ENCODE measurements at regions not wholly inside any gene's neighbourhood (a gene's known extent, or its start where the extent isn't known, plus 50 kb on each side); places are given as distances from the start of the nearest gene placed in this dataset.
A peak's percentile ranks its signal among the peaks of the same experiment; 100 is the strongest.

DNA sequence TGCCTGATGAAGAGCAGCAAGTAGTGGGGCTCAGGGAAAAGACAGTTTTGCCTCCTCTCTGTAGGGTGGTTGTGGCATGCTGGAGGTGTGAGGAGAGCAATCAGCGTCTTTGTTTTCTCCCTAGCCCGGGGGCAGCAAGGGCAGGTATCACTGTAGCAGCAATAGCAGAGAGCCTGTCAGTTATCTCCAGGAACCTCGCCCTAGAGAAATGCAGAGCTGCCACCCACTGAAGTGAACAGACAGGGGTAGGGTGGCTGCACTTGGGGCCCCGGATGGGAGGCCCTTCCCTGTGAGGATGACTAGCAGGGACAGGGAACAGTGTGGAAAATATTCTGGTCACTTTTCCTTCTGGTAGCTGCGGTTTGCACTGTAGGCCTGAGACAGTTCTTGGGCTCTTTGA is 886.5 kb downstream of the CDH8 start:
- ChIA-PET POLR2A (no interaction called here), CTCF (interaction anchor here (0.6 to 0.7 kb wide), 2 partner anchors 866 to 891 kb away, joined by 3 read pairs; no protein-coding TSS in a partner anchor)
- no peak for DNase-seq (ENCODE audit: unreplicated experiment)
- H3K4me3 Mint-ChIP-seq (ENCODE audit: unreplicated experiment) = no peak overlapping the region
- no TSS peak for BruUV-seq (replicated peaks)
- intact Hi-C loops (cut with micrococcal nuclease) = loop anchor here (5.0 kb wide), 1 partner anchor 978 kb away; no protein-coding TSS in a partner anchor
- no peak overlapping the region for H3K27ac Mint-ChIP-seq (ENCODE audit: low read depth, unreplicated experiment)
- H3K36me3 Mint-ChIP-seq (ENCODE audit: insufficient read depth, unreplicated experiment) = no peaks in the 10 kb centered on the region
- H3K9me3 Mint-ChIP-seq (ENCODE audit: unreplicated experiment) = no peaks in the 10 kb centered on the region
- H3K27me3 Mint-ChIP-seq (ENCODE audit: insufficient read depth, unreplicated experiment) = no peaks in the 10 kb centered on the region
- TF ChIP-seq, protein P1, sequence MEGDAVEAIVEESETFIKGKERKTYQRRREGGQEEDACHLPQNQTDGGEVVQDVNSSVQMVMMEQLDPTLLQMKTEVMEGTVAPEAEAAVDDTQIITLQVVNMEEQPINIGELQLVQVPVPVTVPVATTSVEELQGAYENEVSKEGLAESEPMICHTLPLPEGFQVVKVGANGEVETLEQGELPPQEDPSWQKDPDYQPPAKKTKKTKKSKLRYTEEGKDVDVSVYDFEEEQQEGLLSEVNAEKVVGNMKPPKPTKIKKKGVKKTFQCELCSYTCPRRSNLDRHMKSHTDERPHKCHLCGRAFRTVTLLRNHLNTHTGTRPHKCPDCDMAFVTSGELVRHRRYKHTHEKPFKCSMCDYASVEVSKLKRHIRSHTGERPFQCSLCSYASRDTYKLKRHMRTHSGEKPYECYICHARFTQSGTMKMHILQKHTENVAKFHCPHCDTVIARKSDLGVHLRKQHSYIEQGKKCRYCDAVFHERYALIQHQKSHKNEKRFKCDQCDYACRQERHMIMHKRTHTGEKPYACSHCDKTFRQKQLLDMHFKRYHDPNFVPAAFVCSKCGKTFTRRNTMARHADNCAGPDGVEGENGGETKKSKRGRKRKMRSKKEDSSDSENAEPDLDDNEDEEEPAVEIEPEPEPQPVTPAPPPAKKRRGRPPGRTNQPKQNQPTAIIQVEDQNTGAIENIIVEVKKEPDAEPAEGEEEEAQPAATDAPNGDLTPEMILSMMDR (IDR thresholded peaks at IDR 0.05; ENCODE audit: unreplicated experiment) = no peak
- H3K4me1 Mint-ChIP-seq (ENCODE audit: insufficient read depth, unreplicated experiment) = no peaks in the 10 kb centered on the region

DNA sequence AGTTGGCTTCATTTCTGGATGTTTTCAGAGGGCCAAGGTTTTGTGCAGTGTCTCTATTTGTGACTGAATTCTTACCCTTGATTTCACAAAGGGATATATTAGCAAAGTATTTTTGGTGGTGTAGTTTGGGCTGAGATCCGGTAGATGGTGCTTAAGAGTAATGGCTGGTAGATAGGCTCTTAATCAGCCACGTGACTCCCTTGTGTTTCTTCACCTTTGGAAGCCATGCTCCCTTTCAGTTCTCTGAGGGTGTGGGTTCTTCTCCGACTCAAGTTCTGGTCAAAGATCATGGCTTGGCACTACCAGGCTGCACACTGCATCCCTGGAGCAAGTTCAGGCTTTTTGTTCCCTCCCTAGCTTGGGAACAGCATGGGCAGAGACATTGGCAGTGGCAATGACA is 887.3 kb downstream of the CDH8 start:
- TF ChIP-seq, protein P1 (IDR thresholded peaks at IDR 0.05; ENCODE audit: unreplicated experiment) = peak; percentile 23
- H3K27ac Mint-ChIP-seq (ENCODE audit: low read depth, unreplicated experiment) = no peak overlapping the region
- BruUV-seq (replicated peaks) = no TSS peak
- H3K4me1 Mint-ChIP-seq (ENCODE audit: insufficient read depth, unreplicated experiment) = no peaks in the 10 kb centered on the region
- H3K27me3 Mint-ChIP-seq (ENCODE audit: insufficient read depth, unreplicated experiment) = no peaks in the 10 kb centered on the region
- DNase-seq (ENCODE audit: unreplicated experiment) = peak; percentile 1
- intact Hi-C loops (cut with micrococcal nuclease) = loop anchor here (5.0 kb wide), 1 partner anchor 978 kb away; no protein-coding TSS in a partner anchor
- H3K4me3 Mint-ChIP-seq (ENCODE audit: unreplicated experiment) = no peak overlapping the region
- no peaks in the 10 kb centered on the region for H3K9me3 Mint-ChIP-seq (ENCODE audit: unreplicated experiment)
- ChIA-PET CTCF (interaction anchor here (0.7 kb wide), 1 partner anchor 892 kb away, joined by 3 read pairs; no protein-coding TSS in a partner anchor), POLR2A (no interaction called here)
- no peaks in the 10 kb centered on the region for H3K36me3 Mint-ChIP-seq (ENCODE audit: insufficient read depth, unreplicated experiment)

DNA sequence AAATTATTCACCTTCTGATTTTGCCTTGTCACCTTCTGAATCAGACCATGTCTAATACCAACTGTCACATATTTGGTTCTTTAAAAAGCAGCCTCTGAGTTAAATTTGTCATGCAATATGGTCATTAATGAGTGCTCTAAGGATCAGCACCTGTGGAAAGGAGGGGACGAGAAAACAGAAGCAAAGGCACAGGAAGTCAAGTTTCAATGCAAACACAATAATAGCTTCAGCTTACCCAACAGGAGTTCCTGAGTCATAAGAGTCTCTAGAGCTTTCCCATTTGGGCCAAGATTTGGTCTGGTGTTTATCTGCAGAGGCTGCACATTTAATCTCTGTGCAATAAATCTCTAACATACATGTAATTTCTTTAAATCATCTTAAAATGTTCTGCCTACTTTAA is 889.8 kb downstream of the CDH8 start:
- Mint-ChIP-seq H3K4me3 (ENCODE audit: unreplicated experiment) (no peak overlapping the region), H3K9me3 (ENCODE audit: unreplicated experiment) (peaks cover 7% of the 10 kb centered on the region)
- BruUV-seq (replicated peaks) = no TSS peak

DNA sequence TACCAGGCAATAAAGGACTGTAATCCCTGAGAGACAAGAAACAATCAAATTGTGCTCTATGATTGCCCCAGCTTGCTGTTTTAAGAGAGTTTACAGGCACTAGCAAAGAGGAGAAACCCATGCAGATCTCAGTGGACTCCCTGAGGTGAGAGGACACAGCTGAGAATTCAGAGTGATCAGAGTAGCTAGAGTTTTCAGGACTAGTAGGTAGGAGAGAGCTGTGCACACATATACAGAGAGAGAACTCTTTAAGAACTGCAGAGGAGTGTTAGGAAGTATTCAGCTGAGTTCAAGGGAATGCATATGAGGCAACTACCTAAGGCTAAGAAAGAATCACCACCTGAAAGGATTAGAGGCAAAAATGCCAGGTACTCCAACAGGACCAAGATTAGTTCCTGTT is 904.8 kb downstream of the CDH8 start:
- TF ChIP-seq, protein P1 (IDR thresholded peaks at IDR 0.05; ENCODE audit: unreplicated experiment) = no peak
- no peak overlapping the region for H3K27ac Mint-ChIP-seq (ENCODE audit: low read depth, unreplicated experiment)
- POLR2A ChIA-PET = no interaction called here
- peaks cover 7% of the 10 kb centered on the region for H3K9me3 Mint-ChIP-seq (ENCODE audit: unreplicated experiment)
- BruUV-seq (replicated peaks) = no TSS peak
- DNase-seq (ENCODE audit: unreplicated experiment) = no peak
- no peaks in the 10 kb centered on the region for H3K4me1 Mint-ChIP-seq (ENCODE audit: insufficient read depth, unreplicated experiment)
- CTCF ChIA-PET = no interaction called here
- no peaks in the 10 kb centered on the region for H3K36me3 Mint-ChIP-seq (ENCODE audit: insufficient read depth, unreplicated experiment)
- no peak overlapping the region for H3K4me3 Mint-ChIP-seq (ENCODE audit: unreplicated experiment)
- peaks cover 41% of the 10 kb centered on the region for H3K27me3 Mint-ChIP-seq (ENCODE audit: insufficient read depth, unreplicated experiment)
- intact Hi-C loops (cut with micrococcal nuclease) = no loop called here

More for the DNA sequence above, 889.8 kb downstream of the CDH8 start:
- DNase-seq (ENCODE audit: unreplicated experiment) = no peak
- Mint-ChIP-seq H3K27ac (ENCODE audit: low read depth, unreplicated experiment) (no peak overlapping the region), H3K4me1 (ENCODE audit: insufficient read depth, unreplicated experiment) (no peaks in the 10 kb centered on the region), H3K27me3 (ENCODE audit: insufficient read depth, unreplicated experiment) (no peaks in the 10 kb centered on the region), H3K36me3 (ENCODE audit: insufficient read depth, unreplicated experiment) (no peaks in the 10 kb centered on the region)
- intact Hi-C loops (cut with micrococcal nuclease) = loop anchor here (5.0 kb wide), 1 partner anchor 981 kb away; no protein-coding TSS in a partner anchor
- POLR2A ChIA-PET = no interaction called here
- TF ChIP-seq, protein P1 (IDR thresholded peaks at IDR 0.05; ENCODE audit: unreplicated experiment) = no peak
- CTCF ChIA-PET = interaction anchor here (0.7 kb wide), 1 partner anchor 26 kb away, joined by 3 read pairs; no protein-coding TSS in a partner anchor
